HG03378 (cell line): ENCODE measurements at regions not wholly inside any gene's neighbourhood (a gene's known extent, or its start where the extent isn't known, plus 50 kb on each side); places are given as distances from the start of the nearest gene placed in this dataset.

Experiments used
- ATAC-seq: cut with Tn5 transposase; IDR thresholded peaks from one replicate; pipeline ENCODE4 v1.9.1; 2021; ENCODE audit warnings: mild to moderate bottlenecking, moderate library complexity; ENCODE audit not compliant: unreplicated experiment

DNA sequence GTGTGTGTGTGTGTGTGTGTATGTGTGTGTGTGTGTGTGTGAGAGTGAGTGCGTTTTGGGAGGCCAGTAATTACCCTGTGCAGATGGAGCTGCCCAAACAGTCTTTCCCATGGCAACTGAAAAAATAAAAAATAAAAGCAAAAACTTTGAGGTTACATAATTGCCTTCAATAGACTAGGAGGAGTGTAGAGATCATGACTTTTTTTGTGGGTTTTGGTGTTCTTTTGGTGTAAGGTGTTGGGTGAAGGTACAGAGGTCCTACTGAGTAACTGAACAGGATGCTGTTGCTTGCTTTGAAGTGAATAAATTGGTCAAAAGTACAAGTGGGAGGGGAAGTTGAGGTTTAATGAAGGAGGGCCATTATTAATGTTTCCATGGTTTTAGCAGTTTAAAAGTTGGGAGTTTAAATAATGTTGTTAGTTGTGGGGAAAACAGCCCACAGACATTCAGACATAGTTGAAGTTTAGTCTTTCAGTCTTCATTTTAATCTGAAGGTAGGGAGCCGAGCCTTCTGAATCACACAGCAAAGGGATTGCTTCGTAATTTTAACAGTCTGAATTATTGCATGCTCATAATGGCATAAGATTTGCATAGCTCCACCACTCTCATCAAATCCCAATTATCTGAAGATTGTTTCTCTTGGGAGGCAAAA is 251.4 kb downstream of the PRL start:
- ATAC-seq = no peak

DNA sequence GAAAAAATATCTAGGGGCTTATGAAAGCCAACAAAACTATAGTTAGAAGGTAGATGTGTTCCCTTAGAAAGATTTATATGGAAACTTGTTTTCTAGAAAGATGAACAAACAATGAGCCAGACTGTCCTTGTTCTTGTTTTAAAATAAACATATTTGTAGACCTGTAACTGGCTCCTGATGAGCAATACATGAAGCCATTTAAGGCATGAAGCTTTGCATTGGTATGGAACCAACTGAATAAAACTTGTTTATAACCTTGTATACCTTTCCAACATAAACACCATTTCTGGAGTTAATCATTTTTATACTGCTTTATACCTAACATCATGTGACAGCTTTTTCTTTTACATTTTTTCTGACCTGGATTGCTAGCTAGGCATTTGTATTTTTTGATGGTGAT is 247.8 kb downstream of the PRL start:
- ATAC-seq = no peak

DNA sequence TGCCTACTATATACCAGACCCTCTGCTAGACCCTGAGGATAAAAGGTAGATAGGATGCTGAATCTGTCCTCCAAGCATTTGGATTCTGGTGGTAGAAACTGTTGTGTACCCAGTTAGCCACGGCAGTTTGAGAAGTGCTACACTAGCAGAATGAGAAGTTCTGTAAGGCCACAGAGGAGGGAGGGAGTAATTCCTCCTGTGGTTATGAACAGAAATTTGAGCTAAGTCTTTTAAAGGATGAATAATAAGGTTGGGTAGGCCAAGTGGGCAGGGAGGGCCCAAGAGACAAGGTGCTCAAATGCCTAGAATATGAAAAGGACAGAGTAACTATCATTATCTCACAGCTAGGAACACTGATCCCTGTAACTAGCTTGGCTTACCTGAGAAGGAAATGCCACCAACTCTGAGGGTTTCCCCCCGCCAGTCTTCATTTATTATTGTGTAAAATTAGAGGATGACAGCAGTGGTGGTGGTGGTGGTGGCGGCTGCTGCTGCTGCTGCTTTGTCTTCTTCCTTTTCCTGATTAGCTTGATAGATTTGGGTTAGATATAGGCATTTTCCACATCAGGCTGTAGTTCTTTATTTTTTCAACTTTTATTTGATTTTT is 243.3 kb downstream of the PRL start:
- no peak for ATAC-seq

DNA sequence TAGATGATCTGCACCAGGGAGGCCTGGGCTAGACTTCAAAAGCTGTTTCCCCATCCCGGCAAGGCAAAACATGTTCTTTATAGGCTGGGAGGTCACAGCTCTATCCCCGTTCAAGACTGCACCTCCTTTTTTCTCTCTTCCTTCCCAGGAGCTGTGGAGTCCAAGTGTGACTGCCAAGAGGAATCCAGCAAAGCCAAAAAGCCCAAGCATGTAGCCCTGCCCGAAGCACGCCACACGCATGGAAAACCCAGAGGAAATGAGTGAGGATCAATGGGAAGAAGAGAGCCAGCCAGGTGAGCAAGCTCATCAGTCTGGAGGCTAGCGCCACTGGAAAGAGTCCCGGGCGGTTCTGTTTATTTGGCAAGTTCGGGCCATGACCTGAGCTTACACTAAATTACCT is 240.4 kb downstream of the PRL start:
- ATAC-seq = no peak

DNA sequence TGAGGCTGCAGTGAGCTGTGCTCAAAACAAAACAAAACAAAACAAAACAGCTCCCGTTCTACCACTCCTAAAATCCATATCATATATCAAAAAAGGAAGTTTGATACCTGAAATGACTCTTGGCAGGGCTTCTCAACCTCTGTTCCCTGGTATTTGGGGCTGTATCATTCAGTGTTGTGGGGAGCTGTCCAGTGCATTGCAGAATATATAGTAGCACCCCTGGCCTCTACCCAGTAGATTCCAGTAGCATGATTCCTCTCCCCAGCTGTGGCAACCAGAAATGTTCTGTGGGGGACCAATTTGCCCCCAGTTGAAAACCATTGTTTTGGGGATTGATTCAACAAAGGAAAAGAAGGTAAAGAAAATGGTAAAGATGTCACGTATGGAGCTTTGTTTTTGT is 238.9 kb downstream of the PRL start:
- ATAC-seq = no peak

DNA sequence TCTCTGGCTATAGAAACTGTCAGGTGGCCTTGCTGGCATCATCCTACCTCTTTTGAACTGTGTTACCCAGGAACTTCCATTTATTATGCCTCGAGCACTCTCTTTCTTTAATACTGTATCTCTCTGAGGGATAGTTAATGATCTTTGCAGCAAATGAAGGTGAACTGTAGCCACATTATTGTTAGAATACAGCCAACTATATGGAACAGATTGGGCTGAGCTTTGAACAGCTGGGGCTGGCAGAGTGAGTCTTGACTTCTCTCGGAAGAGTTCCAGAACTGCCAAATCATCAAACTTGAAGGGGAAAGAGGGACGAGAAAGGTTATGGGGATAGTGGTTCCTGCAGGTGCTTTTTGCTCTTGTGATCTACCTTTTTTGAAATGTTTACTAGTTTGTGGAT is 237.7 kb downstream of the PRL start:
- no peak for ATAC-seq

DNA sequence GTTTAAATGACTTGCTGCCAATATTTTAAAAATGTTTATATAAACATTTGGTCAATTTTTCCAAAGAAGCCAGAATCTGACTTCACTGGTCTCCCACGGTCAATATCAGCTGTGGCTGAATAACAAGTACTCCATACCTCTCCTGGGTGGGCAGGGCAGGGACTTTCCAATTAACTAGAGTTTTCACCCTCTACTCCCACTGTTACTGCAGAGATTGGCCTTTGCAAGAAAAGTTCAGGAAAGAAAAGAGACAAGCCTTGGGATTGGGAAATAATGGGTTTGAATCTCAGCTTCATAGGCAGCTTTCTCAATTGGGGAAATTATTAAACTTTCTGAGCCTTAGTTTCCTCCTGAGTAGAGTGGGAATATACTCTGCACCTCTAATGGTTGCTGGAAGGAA is 236.9 kb downstream of the PRL start:
- ATAC-seq = no peak

DNA sequence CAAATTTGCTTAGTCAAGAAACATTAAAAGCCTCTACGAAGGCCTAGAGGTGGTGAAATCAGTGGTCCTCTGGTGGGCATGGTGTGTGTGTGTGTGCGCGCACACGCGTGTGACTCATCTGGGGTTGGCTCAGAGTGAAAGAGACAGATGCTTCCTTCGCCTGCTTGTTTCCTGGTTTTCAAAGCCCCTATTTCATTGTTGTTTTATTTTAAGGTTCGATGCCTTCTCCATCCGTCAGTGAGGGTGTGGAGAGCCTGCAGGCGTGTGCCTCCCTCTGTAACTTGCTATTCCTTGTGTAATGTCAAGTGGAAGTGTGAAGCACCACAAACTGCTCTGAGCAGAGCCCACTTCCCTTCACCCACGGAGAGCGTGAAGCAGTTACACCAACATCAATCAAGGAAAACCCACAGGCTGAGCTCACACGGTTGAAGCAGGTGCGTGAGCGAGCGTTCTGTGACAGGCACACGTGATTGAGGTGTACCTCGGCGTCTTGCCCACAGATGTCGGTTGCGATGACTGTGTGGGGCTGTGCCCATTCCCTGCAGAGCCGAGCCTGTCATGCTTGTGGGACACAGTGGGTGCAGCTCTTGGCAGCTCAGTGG is 233.9 kb downstream of the PRL start:
- ATAC-seq = peak; percentile 53

DNA sequence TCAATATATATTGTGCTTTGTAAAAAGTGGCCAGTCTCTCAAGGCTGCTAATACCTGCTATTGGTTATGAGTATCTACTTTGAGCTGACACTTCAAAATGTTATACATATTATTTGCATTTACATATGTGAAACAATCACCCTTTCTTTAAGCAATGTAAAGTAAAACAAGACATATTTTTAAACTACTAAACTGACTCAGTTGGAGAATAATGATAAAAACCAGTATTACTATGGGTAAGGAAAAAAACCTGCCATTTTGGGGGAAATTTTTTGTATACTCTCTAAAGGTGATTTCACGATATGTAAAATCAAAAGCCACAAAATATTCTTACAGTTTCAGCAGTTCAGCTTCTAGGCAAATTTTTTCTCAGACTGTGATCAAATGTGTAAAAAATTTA is 232.3 kb downstream of the PRL start:
- ATAC-seq = no peak

DNA sequence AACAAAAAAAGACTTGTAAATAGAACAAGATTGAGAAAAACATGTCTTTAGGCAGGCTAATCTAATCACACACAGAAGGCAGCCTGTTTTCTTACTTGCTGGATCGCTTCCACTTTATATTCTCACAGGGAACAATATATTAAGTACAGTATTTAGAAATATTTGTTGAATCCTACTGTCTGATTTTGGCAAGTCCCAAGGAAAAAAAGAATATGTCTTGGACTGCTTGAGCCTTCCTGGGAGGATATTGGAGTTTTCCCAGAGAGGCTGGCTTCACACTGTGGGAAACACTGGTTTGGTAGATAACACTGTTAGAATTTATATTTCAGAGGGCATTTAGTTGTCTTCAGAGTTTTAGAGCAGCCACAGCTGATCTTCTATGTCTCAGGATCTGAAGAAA is 229.7 kb downstream of the PRL start:
- no peak for ATAC-seq

DNA sequence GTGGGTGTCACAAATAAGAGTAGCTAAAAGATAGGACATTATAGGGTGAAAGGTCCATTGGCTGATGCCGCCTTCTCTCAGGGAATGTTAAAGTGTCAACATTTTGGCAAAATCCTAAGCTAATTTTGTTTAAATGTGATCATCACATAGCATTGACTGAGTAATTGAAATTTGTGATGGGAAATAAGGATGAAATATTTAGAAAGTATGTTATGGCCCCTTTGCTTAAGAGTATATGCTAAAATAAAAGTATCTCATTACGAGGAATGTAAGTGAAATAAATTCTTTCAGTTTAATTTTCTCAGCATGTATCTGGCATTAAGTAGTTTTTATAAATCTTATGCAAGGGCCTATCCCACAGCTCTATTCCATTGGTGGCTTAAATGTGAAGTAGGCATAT is 229.2 kb downstream of the PRL start:
- ATAC-seq = no peak

DNA sequence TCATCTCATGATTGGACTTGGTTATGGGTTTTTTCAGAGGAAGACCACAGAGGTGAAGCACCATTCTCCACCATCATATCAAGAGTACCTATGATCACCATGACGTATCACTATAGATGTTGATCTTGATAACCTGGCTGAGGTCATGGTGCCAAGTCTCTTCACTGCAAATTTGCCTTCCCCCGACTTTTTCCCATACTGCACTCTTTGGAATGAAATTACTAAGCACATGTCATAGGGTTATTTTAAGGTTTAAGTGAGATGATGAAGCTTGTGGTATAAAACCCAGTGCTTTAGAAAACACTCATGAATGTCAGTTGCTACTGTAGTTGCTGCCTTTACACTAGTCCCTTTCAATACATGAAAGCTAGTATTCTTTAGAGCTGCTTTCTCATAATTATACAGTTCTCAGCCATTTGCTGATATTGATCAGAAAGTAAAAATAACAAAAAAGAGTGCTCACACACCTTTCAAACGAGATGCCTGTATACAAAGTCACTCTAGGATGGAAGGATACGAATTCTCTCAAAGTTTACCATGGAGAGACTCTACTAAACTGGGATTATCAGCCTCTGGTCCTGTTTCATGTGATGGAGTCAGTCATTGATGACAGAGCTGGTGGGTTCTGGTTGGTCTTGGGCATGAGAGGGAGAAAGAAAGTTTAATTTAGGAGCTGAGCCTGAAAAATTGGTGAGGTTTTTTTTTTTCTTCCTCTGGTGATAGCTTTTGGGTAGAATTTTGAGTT is 228.1 kb downstream of the PRL start:
- ATAC-seq = peak; percentile 71

DNA sequence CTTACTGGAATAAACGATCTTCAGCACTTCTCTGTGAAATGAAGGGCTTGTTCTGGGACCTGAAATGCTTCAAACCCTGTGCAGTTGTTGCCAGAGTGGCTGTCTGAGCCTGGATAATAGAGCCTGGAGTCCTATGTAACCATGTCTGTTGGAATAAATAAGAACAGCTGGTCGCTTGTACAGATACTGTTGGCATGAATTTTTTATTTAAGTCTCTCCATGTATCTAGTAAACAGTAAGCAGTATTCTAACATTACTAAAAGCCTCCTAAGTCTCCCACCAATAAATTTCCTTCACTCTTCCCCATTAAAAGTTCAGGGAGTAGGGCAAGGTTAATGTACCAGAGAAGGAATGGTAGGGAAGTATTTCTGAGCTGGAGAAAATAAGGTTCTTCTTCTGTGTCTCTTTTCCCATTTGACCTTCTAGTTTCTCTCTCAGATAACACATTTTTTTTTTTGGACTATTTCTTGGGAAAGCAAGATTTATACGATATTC is 227.5 kb downstream of the PRL start:
- no peak for ATAC-seq

DNA sequence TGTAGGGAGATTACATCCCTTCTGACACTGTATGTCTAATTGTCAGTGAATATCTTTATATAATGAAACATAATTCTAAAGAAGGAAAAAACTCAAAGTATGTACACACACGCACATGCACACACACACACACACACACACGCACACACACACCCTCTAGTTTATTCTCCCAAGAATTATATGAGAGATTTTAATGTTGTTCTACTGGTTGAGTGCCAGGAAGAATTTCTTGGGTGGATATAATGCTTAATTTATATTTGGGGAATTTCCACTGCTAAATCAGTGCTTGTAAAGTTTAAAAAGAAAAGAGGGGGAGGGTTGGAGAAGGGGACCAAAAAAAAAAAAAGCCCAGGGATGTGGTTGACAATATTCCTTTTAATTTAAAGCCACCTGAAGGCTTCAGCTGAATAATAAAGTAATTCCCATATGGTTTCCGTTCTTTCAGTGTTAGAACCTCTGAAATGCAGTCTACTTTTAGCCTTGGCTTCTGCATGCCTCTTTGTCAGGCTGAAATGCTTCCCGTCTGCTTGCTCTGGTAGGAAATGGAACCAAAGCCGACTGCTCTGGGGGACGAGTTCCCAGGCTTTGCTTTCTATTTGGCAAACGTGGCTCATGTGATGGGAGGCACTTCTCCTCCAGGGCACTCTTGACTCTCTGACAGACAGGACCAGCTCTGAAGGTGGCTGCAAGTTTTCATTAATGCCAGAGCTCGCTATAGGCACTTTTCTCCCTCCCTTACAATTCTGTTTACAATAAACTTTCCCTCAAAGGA is 225.4 kb downstream of the PRL start:
- no peak for ATAC-seq

DNA sequence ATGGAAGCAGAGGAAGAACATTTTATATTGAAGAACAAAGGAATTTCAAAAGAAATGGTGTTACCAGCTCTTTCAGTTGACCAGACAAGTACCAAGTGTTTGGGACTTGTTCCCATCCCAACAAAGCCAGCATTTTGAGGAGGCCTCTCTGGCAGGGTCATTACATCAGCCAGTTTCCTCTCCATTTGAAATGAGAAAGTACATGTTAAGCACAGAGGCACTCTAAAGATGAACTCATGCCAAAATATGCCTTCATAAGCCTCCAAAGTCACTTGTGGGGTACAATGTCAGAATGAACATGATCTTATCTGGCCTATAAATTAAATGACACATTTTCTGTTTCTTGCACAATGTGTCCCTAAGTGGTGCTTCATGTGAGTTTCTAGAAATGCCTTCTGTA is 223.9 kb downstream of the PRL start:
- no peak for ATAC-seq

DNA sequence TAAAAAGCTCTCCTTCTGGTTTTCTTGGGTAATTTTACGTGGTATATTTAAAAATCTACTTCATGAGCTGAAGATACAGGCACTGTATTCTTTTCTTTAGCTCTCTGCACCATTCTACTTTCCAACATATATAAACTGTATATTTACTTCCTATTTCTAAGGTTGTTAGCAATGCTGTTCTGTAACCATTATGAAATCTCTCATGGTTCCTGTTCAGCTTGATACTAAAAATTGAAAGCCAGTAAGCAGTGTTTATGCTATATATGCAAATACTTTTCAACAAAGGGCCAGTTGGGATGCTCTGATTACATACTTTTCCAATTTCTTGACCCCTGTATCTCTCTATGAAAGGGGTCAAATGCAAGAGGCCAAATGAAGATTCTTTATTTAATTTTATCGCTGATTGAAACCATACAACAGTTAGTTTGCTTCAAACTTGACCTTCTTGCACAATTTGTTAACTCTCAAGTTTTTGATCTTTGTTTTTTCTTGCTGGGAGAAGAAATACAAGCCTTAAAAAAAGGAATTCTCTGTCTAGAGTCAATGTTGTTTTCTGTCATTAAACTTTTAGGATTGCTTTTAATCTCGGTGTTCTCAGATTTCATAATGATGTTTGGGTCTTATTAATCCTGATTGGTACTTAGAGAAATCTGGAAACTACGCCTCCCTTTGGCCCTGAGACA is 223.2 kb downstream of the PRL start:
- no peak for ATAC-seq

DNA sequence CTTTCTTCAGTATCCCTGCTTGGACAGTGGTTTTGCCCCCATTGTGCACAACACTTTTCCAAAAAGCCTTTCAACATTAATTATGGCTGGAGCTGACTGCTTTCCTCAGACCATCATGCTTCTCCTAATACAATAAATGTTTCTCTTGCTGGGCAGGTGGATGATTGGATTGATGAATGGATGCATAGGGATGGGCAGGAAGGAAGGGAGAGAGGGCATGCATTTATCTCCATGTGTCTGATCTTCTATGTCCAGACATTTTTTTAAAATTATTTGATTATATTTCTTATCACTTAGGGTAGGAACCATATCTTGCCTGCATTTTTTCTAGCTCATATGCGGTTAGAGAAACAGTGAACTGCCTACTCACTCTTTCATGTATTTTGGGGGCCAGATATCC is 218.5 kb downstream of the PRL start:
- no peak for ATAC-seq

DNA sequence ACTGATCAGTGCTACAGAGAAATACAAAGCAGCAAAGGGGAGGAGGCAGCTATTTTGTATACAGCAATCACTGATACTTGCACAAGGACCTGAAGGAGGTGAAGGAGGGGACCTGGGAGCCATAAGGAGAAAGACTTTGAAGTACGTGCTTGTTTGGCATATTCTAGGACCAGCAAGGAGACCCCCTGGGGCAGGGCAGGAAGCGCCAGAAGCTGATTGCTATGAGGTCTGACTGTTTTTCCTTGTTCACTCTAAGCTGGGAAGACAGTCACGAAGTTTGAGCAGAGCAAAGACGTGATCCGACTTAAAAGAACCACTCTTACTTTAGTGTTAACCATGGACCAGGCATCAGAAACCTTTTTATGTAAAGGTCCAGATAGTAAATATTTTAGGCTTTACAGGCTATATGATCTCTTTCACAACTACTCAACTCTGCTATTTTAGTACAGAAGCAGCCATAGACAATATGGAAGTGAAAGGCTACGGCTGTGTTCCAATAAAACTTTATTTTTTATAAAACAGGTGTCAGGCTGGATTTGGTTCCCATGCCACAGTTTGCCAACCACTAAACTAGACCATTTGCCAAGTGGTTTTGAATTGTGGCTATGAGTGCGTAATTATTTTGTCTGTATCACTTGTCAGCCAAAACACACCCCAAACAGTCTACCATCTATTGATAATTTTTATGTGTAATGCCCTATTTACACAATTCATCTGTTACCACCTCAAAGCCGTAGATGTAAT is 217.9 kb downstream of the PRL start:
- no peak for ATAC-seq

DNA sequence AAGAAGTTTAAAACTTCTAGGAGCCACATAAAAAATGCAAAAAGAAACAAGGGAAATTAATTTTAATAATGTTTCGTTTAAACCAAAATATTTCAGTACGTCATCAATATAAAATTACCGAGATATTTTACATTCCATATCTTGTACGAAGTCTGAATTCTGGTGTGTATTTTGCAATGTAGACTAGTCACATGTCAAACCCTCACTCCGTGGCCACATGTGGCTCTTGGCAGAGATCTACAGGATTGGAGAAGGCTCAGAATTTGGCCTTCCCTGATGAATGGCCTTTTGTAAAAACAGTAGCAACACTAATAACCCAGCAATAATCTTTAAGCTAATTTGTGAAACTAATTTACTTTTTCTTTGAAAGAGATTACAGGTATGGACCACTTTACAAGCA is 217.1 kb downstream of the PRL start:
- ATAC-seq = no peak

DNA sequence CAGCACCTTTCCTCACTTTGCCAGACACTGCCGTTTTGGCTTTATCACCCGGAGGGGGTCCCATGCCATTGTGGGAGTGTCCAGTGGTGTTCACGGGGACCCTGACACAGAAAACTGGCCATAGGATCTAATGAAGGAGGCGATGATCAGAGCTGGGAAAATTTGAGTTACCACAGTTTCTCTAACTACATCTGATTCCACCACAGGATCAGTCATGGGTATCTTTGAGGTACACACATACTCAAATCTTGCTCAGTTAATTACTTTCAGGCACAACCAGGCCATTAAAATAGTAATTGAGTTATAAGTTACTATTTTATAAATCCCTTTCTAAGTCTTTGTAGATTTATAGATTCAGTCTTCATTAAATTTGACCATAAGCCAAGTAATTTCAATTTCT is 215.1 kb downstream of the PRL start:
- ATAC-seq = peak; percentile 73
